OCI-LY1 (cell line): ENCODE measurements at regions not wholly inside any gene's neighbourhood (a gene's known extent, or its start where the extent isn't known, plus 50 kb on each side); places are given as distances from the start of the nearest gene placed in this dataset.

Experiments
- EZH2 ChIP-seq: fragments of 200-600 bp; sonication (generic), shearing (Covaris generic); IDR thresholded peaks from 2 replicates; pipeline ENCODE4 v1.8.0; 2017; ENCODE audit warnings: borderline replicate concordance, mixed run types, mild to moderate bottlenecking, antibody characterized with exemption, low read length, moderate library complexity, mixed read lengths
- TF ChIP-seq, protein P1 (sequence below): fragments of 200-600 bp; sonication (generic), shearing (Covaris generic); IDR thresholded peaks from 2 replicates; pipeline ENCODE4 v1.5.1; 2017; ENCODE audit warnings: mild to moderate bottlenecking, antibody characterized with exemption, low read length, moderate library complexity, mixed read lengths

DNA sequence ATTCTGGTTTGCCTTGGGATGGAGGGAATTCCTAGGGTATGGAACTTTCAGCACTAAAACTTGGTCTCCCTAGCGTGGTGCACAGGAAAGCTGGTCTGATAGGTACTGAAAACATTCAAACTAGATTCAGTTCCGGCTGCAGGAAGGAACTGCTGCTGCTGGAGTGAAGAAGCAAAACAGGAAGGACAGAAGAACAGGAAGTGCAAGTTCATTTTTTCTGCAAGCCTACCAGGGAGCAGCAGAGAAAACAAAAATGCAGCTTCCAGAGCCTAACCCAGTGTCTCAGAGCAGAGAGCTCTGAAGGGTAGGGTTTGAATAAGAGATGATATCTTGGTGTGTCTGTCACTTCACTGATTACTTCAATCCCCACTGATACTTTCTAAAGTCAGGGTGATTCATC, 165.2 kb downstream of the VRK1 start:
- TF ChIP-seq, protein P1, sequence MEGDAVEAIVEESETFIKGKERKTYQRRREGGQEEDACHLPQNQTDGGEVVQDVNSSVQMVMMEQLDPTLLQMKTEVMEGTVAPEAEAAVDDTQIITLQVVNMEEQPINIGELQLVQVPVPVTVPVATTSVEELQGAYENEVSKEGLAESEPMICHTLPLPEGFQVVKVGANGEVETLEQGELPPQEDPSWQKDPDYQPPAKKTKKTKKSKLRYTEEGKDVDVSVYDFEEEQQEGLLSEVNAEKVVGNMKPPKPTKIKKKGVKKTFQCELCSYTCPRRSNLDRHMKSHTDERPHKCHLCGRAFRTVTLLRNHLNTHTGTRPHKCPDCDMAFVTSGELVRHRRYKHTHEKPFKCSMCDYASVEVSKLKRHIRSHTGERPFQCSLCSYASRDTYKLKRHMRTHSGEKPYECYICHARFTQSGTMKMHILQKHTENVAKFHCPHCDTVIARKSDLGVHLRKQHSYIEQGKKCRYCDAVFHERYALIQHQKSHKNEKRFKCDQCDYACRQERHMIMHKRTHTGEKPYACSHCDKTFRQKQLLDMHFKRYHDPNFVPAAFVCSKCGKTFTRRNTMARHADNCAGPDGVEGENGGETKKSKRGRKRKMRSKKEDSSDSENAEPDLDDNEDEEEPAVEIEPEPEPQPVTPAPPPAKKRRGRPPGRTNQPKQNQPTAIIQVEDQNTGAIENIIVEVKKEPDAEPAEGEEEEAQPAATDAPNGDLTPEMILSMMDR = no peak
- no peak for TF ChIP-seq EZH2
